ENCODE measurements at regions not wholly inside any gene's neighbourhood (a gene's known extent, or its start where the extent isn't known, plus 50 kb on each side); places are given as distances from the start of the nearest gene placed in this dataset.

DNA sequence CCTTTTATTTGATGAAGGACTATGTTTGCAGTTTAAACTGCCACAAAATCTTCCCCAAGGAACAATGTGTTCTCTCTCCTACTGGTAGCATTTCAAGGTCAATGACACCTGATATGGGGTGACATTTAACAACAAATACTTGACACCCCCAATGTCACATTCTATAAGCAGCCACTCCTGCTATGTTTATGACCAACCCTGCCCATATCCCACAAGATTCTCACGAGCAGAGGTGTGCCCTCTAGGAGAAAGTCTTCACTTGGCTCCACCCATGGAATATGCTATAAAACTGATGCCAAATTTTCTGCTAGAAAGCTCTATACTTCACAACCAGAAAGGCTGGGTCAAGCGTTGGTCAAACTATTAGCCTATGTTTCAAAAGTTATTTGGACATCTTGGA lies 105.6 kb upstream of the ARID2 start:
- no peak overlapping the region for H3K27ac ChIP-seq (ENCODE audit: low read length)
- no peak overlapping the region for H3K4me3 ChIP-seq (ENCODE audit: low read length in 2 of 2)
- H3K36me3 ChIP-seq (ENCODE audit: control insufficient read depth in 2 of 2, insufficient read depth in 2 of 2, low read length in 2 of 2): no peaks in the 10 kb centered on the region
- H3K9ac ChIP-seq (ENCODE audit: low read length in 2 of 2): no peak overlapping the region
- no peaks in the 10 kb centered on the region for H3K27me3 ChIP-seq (ENCODE audit: control insufficient read depth in 1 of 2, insufficient read depth in 2 of 2, low read length in 2 of 2)
- H3K4me1 ChIP-seq (ENCODE audit: control insufficient read depth, insufficient read depth, low read length): no peaks in the 10 kb centered on the region
- H3K9me3 ChIP-seq (ENCODE audit: control insufficient read depth in 2 of 2, low read length in 2 of 2): no peaks in the 10 kb centered on the region

DNA sequence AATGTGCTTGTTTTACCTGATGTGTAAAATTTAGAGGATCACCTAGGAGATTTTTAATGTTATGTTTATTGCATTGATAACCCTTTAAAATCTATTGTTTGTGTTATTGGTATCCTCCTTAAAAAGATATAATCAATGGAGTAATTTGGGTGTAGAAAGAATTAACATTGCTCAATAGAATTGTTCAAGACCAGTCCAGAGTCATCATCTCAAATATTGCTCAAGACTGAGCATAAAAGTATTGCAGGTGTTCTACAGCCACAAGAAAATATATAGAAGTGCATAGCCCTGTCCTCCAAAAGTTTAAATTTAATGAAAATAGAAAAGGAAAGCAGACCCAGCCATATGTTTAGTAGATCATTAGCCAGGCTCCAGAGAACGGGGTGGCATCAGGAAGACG lies 102.5 kb upstream of the ARID2 start:
- no peak overlapping the region for H3K9ac ChIP-seq (ENCODE audit: low read length in 2 of 2)
- no peaks in the 10 kb centered on the region for H3K36me3 ChIP-seq (ENCODE audit: control insufficient read depth in 2 of 2, insufficient read depth in 2 of 2, low read length in 2 of 2)
- no peaks in the 10 kb centered on the region for H3K9me3 ChIP-seq (ENCODE audit: control insufficient read depth in 2 of 2, low read length in 2 of 2)
- H3K4me3 ChIP-seq (ENCODE audit: low read length in 2 of 2): no peak overlapping the region
- no peak overlapping the region for H3K27ac ChIP-seq (ENCODE audit: low read length)
- H3K27me3 ChIP-seq (ENCODE audit: control insufficient read depth in 1 of 2, insufficient read depth in 2 of 2, low read length in 2 of 2): no peaks in the 10 kb centered on the region
- no peaks in the 10 kb centered on the region for H3K4me1 ChIP-seq (ENCODE audit: control insufficient read depth, insufficient read depth, low read length)

DNA sequence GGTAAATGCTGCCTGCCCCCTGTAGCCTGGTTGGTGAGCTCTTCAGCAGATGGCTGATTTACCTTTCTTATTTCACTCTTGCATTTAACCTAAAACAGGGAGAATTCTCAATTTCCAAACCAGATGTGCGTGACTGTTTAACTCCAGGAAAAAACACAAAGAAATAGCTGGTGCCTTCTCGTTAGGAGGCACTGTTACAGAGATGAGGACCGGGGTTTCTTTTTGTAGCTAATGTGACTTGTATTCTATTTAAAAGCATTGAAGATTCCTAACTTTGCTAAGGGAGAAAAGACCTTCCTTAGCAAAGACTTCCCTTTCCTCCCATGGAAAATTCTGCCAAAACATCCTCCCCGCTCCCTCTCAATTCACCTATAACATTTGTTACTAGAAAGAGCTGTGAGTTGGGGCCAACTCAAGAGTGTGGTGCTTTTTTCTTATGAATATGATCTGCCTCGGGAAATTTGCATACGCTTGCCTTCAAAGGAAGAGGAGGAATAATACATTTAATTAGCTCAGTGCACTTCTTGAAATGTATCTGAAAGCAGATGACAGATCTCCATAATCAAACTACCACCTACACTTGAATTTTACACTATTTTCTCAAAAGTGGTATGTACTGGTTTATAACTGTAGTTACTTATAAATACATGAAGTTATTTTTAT lies 102.0 kb upstream of the ARID2 start:
- Histone ChIP-seq H3K27ac (ENCODE audit: low read length) (no peak overlapping the region), H3K4me3 (ENCODE audit: low read length in 2 of 2) (no peak overlapping the region), H3K4me1 (ENCODE audit: control insufficient read depth, insufficient read depth, low read length) (no peaks in the 10 kb centered on the region), H3K9ac (ENCODE audit: low read length in 2 of 2) (no peak overlapping the region), H3K36me3 (ENCODE audit: control insufficient read depth in 2 of 2, insufficient read depth in 2 of 2, low read length in 2 of 2) (no peaks in the 10 kb centered on the region), H3K9me3 (ENCODE audit: control insufficient read depth in 2 of 2, low read length in 2 of 2) (no peaks in the 10 kb centered on the region), H3K27me3 (ENCODE audit: control insufficient read depth in 1 of 2, insufficient read depth in 2 of 2, low read length in 2 of 2) (no peaks in the 10 kb centered on the region)

DNA sequence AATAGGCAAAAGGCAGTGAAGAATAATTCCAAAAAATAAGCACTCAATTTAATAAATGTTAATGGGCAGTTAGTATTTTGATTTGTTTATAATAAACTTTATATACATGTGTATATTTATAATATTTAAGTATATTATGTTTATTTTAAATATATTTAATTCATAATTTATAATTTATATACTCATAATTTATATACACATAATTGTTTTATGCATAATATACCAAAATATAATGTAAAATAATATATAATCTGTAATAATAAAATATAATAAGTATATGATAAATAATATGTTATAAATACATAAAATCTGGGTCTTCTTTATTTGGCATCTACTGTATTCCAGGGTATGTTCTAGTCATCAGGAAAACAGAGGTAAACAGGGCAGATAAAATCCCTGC lies 100.2 kb upstream of the ARID2 start:
- Histone ChIP-seq H3K4me1 (ENCODE audit: control insufficient read depth, insufficient read depth, low read length) (no peaks in the 10 kb centered on the region), H3K9me3 (ENCODE audit: control insufficient read depth in 2 of 2, low read length in 2 of 2) (no peaks in the 10 kb centered on the region), H3K36me3 (ENCODE audit: control insufficient read depth in 2 of 2, insufficient read depth in 2 of 2, low read length in 2 of 2) (no peaks in the 10 kb centered on the region), H3K9ac (ENCODE audit: low read length in 2 of 2) (no peak overlapping the region), H3K27ac (ENCODE audit: low read length) (no peak overlapping the region), H3K4me3 (ENCODE audit: low read length in 2 of 2) (no peak overlapping the region), H3K27me3 (ENCODE audit: control insufficient read depth in 1 of 2, insufficient read depth in 2 of 2, low read length in 2 of 2) (no peaks in the 10 kb centered on the region)

DNA sequence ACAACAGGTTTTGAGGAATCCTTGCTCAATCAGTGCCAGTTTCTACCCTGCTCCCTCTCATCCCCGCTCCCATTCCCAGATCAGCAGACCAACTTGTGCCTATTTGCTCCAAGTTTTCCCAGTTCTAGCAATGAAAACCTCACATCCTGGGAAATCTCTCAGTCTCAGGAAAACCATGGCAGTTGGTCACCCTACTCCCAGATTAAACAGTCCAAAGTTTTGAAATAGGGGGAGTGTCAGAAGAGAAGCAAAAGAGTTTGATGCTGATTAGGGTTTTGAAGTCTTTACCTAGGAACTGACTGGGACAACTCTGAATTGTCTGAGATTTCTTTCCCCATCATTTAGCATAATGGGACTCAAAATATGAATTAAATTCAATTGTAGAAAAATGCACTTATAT lies 95.8 kb upstream of the ARID2 start:
- no peaks in the 10 kb centered on the region for H3K4me1 ChIP-seq (ENCODE audit: control insufficient read depth, insufficient read depth, low read length)
- H3K36me3 ChIP-seq (ENCODE audit: control insufficient read depth in 2 of 2, insufficient read depth in 2 of 2, low read length in 2 of 2): no peaks in the 10 kb centered on the region
- no peaks in the 10 kb centered on the region for H3K9me3 ChIP-seq (ENCODE audit: control insufficient read depth in 2 of 2, low read length in 2 of 2)
- no peaks in the 10 kb centered on the region for H3K27me3 ChIP-seq (ENCODE audit: control insufficient read depth in 1 of 2, insufficient read depth in 2 of 2, low read length in 2 of 2)
- no peak overlapping the region for H3K4me3 ChIP-seq (ENCODE audit: low read length in 2 of 2)
- H3K27ac ChIP-seq (ENCODE audit: low read length): no peak overlapping the region
- H3K9ac ChIP-seq (ENCODE audit: low read length in 2 of 2): no peak overlapping the region

DNA sequence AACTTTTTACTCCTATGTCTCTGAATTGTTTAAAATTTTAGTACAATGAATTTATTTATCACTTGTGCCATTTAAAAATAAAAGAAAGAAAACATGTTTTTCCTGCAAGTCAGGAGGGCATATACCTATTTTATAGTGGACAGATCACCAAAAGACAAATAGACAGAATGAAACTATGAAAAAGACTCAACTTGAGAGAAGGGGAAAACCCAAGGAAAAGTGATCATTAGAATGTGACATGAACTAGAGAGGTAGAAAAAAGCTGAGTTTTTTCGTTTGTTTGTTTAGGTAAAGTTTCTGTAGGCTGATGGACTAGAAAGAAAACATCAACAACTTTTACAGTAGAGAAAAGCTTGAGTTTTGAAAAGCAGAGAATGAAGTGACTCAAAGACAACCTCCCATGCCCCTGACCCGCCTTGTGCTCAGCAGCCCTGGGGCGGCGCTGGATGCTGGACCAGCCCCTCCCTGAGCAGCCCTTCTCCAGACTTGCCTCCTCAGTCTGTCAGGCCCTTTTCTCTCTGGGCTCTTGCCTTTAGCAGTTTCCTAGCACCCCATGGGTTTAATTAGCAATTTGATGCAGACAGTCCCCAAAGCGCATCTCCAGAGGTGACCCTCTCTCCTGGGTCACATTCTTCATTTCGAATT lies 95.1 kb upstream of the ARID2 start:
- Histone ChIP-seq H3K27ac (ENCODE audit: low read length) (no peak overlapping the region), H3K9me3 (ENCODE audit: control insufficient read depth in 2 of 2, low read length in 2 of 2) (no peaks in the 10 kb centered on the region), H3K9ac (ENCODE audit: low read length in 2 of 2) (no peak overlapping the region), H3K27me3 (ENCODE audit: control insufficient read depth in 1 of 2, insufficient read depth in 2 of 2, low read length in 2 of 2) (no peaks in the 10 kb centered on the region), H3K36me3 (ENCODE audit: control insufficient read depth in 2 of 2, insufficient read depth in 2 of 2, low read length in 2 of 2) (no peaks in the 10 kb centered on the region), H3K4me1 (ENCODE audit: control insufficient read depth, insufficient read depth, low read length) (no peaks in the 10 kb centered on the region), H3K4me3 (ENCODE audit: low read length in 2 of 2) (no peak overlapping the region)

DNA sequence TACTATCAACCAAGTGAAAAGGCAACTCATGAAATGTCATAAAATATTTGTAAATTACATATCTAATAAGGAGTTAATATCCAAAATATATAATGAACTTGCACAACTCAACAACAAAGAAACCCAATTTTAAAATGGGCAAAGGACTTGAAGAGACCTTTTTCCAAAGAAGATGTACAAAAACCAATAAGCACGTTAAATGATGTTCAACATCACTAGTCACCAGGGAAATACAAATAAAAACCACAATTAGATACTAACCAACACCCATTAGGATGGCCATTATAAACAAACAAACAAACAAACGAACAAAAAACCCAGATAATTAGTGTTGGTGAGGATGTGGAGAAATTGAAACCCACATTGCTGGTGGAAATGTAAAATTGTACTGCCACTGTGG lies 92.3 kb upstream of the ARID2 start:
- no peak overlapping the region for H3K27ac ChIP-seq (ENCODE audit: low read length)
- no peaks in the 10 kb centered on the region for H3K4me1 ChIP-seq (ENCODE audit: control insufficient read depth, insufficient read depth, low read length)
- H3K9ac ChIP-seq (ENCODE audit: low read length in 2 of 2): no peak overlapping the region
- no peak overlapping the region for H3K4me3 ChIP-seq (ENCODE audit: low read length in 2 of 2)
- no peaks in the 10 kb centered on the region for H3K27me3 ChIP-seq (ENCODE audit: control insufficient read depth in 1 of 2, insufficient read depth in 2 of 2, low read length in 2 of 2)
- H3K36me3 ChIP-seq (ENCODE audit: control insufficient read depth in 2 of 2, insufficient read depth in 2 of 2, low read length in 2 of 2): no peaks in the 10 kb centered on the region
- no peaks in the 10 kb centered on the region for H3K9me3 ChIP-seq (ENCODE audit: control insufficient read depth in 2 of 2, low read length in 2 of 2)

DNA sequence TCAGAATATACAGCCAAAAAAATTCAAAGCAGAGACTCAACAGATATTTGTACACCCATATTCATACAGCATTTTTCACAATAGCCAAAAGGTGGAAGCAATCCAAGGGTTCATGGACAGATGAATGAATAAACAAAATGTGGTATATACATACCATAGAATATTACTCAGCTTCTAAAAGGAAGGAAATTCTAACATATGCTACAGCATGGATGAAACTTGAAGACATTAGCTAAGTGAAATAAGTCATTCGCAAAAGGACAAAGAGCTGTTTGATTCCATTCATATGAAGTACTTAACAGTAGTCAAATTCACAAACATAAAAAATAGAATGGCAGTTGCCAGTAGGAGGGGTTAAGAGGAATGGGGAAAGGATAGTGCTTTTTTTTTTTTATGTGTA lies 91.8 kb upstream of the ARID2 start:
- Histone ChIP-seq H3K27ac (ENCODE audit: low read length) (no peak overlapping the region), H3K36me3 (ENCODE audit: control insufficient read depth in 2 of 2, insufficient read depth in 2 of 2, low read length in 2 of 2) (no peaks in the 10 kb centered on the region), H3K9ac (ENCODE audit: low read length in 2 of 2) (no peak overlapping the region), H3K27me3 (ENCODE audit: control insufficient read depth in 1 of 2, insufficient read depth in 2 of 2, low read length in 2 of 2) (no peaks in the 10 kb centered on the region), H3K9me3 (ENCODE audit: control insufficient read depth in 2 of 2, low read length in 2 of 2) (no peaks in the 10 kb centered on the region), H3K4me1 (ENCODE audit: control insufficient read depth, insufficient read depth, low read length) (no peaks in the 10 kb centered on the region), H3K4me3 (ENCODE audit: low read length in 2 of 2) (no peak overlapping the region)

DNA sequence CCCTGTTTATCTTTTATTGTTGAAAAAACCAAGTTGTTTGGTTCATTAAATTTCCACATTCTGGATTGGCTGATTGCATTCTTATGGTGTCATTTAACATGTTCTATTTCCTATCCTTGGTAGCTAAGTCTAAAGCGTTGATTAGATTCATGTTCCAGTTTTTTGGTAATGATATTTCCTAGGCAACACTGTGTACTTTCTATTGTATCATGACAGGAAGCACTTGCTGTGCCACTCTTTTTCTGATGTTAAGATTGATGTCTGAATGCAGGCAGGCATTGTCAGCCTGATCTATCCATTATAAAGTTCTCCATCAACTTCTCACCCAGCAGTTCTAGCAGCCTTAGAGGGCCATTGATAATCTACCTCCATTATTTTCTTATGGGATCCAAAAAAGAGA lies 91.1 kb upstream of the ARID2 start:
- H3K27me3 ChIP-seq (ENCODE audit: control insufficient read depth in 1 of 2, insufficient read depth in 2 of 2, low read length in 2 of 2): no peaks in the 10 kb centered on the region
- no peak overlapping the region for H3K9ac ChIP-seq (ENCODE audit: low read length in 2 of 2)
- H3K36me3 ChIP-seq (ENCODE audit: control insufficient read depth in 2 of 2, insufficient read depth in 2 of 2, low read length in 2 of 2): no peaks in the 10 kb centered on the region
- H3K4me3 ChIP-seq (ENCODE audit: low read length in 2 of 2): no peak overlapping the region
- H3K4me1 ChIP-seq (ENCODE audit: control insufficient read depth, insufficient read depth, low read length): no peaks in the 10 kb centered on the region
- no peak overlapping the region for H3K27ac ChIP-seq (ENCODE audit: low read length)
- no peaks in the 10 kb centered on the region for H3K9me3 ChIP-seq (ENCODE audit: control insufficient read depth in 2 of 2, low read length in 2 of 2)

DNA sequence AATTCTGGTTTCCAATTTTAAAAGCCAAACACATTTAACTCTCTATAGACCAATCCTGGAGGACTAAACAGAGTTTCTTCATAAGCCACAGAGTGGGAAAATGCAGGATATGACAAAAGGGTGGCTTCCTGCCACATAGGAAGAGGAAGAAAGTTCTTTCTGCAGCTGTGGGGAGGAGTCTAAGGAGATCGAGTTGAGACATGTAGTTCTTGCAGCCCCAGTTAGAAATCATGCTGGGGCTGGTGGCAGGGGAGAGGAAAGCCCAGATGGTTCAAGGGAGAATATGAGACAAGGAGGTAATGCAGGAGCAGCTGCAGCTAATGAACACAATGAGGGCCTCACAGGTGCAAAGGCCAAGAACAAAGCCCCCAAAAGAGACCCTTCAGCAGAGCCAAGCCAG lies 85.0 kb upstream of the ARID2 start:
- H3K9me3 ChIP-seq (ENCODE audit: control insufficient read depth in 2 of 2, low read length in 2 of 2): no peaks in the 10 kb centered on the region
- no peak overlapping the region for H3K4me3 ChIP-seq (ENCODE audit: low read length in 2 of 2)
- no peaks in the 10 kb centered on the region for H3K36me3 ChIP-seq (ENCODE audit: control insufficient read depth in 2 of 2, insufficient read depth in 2 of 2, low read length in 2 of 2)
- H3K27me3 ChIP-seq (ENCODE audit: control insufficient read depth in 1 of 2, insufficient read depth in 2 of 2, low read length in 2 of 2): no peaks in the 10 kb centered on the region
- no peak overlapping the region for H3K9ac ChIP-seq (ENCODE audit: low read length in 2 of 2)
- H3K27ac ChIP-seq (ENCODE audit: low read length): no peak overlapping the region
- no peaks in the 10 kb centered on the region for H3K4me1 ChIP-seq (ENCODE audit: control insufficient read depth, insufficient read depth, low read length)

DNA sequence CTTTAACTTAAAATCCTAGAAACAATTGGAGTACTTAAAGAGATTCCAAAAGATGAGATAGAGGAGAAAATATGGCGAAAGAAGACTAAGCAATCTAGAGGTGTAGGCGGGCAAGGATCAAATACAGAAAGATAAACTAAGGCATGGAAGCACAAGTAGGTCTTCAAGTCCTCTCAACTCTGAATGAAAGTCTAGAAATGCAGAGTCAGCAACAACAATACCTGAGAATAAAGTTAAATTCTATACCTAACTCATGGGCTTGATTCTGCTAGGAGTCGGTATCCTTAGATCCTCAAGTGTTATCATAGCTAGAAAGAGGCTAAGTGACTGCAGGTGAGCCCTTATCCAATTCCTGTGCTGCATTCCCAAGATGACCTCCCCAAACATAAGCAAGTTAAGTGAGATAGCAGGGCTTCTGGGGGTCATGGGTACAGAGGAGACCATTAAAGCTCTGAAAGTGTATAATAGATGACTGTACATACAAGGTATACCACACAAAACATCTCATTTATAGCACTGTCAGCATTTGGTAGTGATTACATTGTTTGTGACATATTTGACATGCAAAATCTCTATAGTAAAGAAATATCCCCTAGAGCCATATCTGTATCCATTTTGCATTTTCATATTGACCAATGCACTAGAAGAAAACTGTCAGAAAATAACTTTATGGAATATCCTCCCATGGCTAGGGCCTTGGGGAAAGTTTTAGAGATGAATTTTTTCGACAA lies 82.5 kb upstream of the ARID2 start:
- Histone ChIP-seq H3K27ac (ENCODE audit: low read length) (no peak overlapping the region), H3K27me3 (ENCODE audit: control insufficient read depth in 1 of 2, insufficient read depth in 2 of 2, low read length in 2 of 2) (no peaks in the 10 kb centered on the region), H3K4me1 (ENCODE audit: control insufficient read depth, insufficient read depth, low read length) (no peaks in the 10 kb centered on the region), H3K9me3 (ENCODE audit: control insufficient read depth in 2 of 2, low read length in 2 of 2) (no peaks in the 10 kb centered on the region), H3K4me3 (ENCODE audit: low read length in 2 of 2) (no peak overlapping the region), H3K36me3 (ENCODE audit: control insufficient read depth in 2 of 2, insufficient read depth in 2 of 2, low read length in 2 of 2) (no peaks in the 10 kb centered on the region), H3K9ac (ENCODE audit: low read length in 2 of 2) (no peak overlapping the region)

Measured in stomach smooth muscle (tissue), 2 donors.